Transverse colon (tissue), 4 donors: ENCODE measurements at regions not wholly inside any gene's neighbourhood (a gene's known extent, or its start where the extent isn't known, plus 50 kb on each side); places are given as distances from the start of the nearest gene placed in this dataset.

Source experiments
- DNase-seq: peaks from one replicate; pipeline ENCODE4 v3.0.0-alpha.2; 2019
- H3K27ac ChIP-seq, 4 donors: fragments of 200-600 bp; sonication (generic); 2 replicates each; pipeline ENCODE4 v1.5.1; 2016 to 2018; ENCODE audit warnings: inconsistent platforms in 4 of 4
- H3K27me3 ChIP-seq: fragments of 200-600 bp; sonication (generic); 2 replicates; pipeline ENCODE4 v1.5.1; 2017; ENCODE audit warnings: inconsistent platforms
- H3K36me3 ChIP-seq, 4 donors: fragments of 200-600 bp; sonication (generic); 2 replicates each; pipeline ENCODE4 v1.5.1; 2017 to 2019; ENCODE audit warnings: inconsistent platforms in 4 of 4
- H3K4me1 ChIP-seq, 4 donors: fragments of 200-600 bp; sonication (generic); 2 replicates each; pipeline ENCODE4 v1.5.1; 2017 to 2020; ENCODE audit warnings: inconsistent platforms in 4 of 4
- H3K4me3 ChIP-seq, 4 donors: fragments of 200-600 bp; sonication (generic); 1 replicate in 1 of 4; 2 replicates in 3 of 4; pipeline versions ENCODE4 v1.5.1 to v1.6.1; 2017 to 2019; ENCODE audit warnings: inconsistent platforms in 4 of 4
- H3K9me3 ChIP-seq, 2 donors: fragments of 200-600 bp; sonication (generic); 2 replicates each; pipeline ENCODE4 v1.5.1; 2017 to 2019; ENCODE audit warnings: inconsistent platforms in 2 of 2
- CTCF ChIP-seq, 5 experiments: fragments of 200-600 bp in 3 of 5; fragments of 450-650 bp in 2 of 5; sonication (generic) in 3 of 5; IDR thresholded peaks; 1 replicate in 2 of 5; 2 replicates in 3 of 5; pipeline ENCODE4 v1.5.1; 2016 to 2017; ENCODE audit warnings: antibody characterized with exemption in 5 of 5, inconsistent platforms in 3 of 5, mild to moderate bottlenecking in 2 of 5, moderate library complexity in 1 of 5
- EP300 ChIP-seq: sonication (generic); formaldehyde crosslinking; IDR thresholded peaks from one replicate; pipeline ENCODE4 v1.6.1; 2017; ENCODE audit warnings: antibody characterized with exemption, low read depth
- POLR2A ChIP-seq: fragments of 450-650 bp; IDR thresholded peaks from one replicate; pipeline ENCODE4 v1.6.1; 2016; ENCODE audit warnings: antibody characterized with exemption, mild to moderate bottlenecking, moderate library complexity
- POLR2AphosphoS5 ChIP-seq, 3 donors: sonication (generic); formaldehyde crosslinking; IDR thresholded peaks; one replicate each; pipeline ENCODE4 v1.6.1; 2016; ENCODE audit warnings: antibody characterized with exemption in 3 of 3
- WGBS, 2 donors: methylation state at CpG; one replicate each; pipeline ENCODE4 v1.1.5; 2018; ENCODE audit warnings: low coverage in 1 of 2; 5-methylcytosine and 5-hydroxymethylcytosine counted together
- in situ Hi-C, 4 donors: fragments of 200-750 bp; cut with MboI; loops; one replicate each; pipeline versions ENCODE4 v1.15.0 to v1.15.1; 2017; ENCODE audit warnings: low sequenced_read_pairs in 3 of 4, low pct_ligation_motif_present in 1 of 4, low pct_unique_long_range_greater_than_20kb in 1 of 4
- intact Hi-C: fragments of 100-400 bp; cut with DNase I; formaldehyde crosslinking; loops from one replicate; pipeline ENCODE4 v1.15.1; 2023; ENCODE audit warnings: low total_unique reads

GRCh38 chr10:36157486-36157885, 515.4 kb upstream of the FZD8 start:
- DNase-seq, result no peak
- Histone ChIP-seq H3K27ac (no peak overlapping the region), H3K4me3 (no peak overlapping the region), H3K4me1 (no peaks in the 10 kb centered on the region), H3K36me3 (no peaks in the 10 kb centered on the region), H3K9me3 (no peaks in the 10 kb centered on the region), H3K27me3 (no peaks in the 10 kb centered on the region)
- 67 to 68% methylated on average over 3 of the region's 3 CpGs for WGBS, 2 donors
- intact Hi-C loops (no loop called here), in situ Hi-C loops (loop anchor here in 1 of 4 donors (25.0 kb wide), 1 partner anchor 520 kb away; the partner anchor contains the start of gene FZD8)
- TF ChIP-seq POLR2AphosphoS5 (IDR thresholded peaks at IDR 0.05), result no peak
- no peak for TF ChIP-seq EP300
- no peak for TF ChIP-seq POLR2A
- no peak for TF ChIP-seq CTCF (IDR thresholded peaks at IDR 0.05)

GRCh38 chr10:36148207-36148606, 506.1 kb upstream of the FZD8 start:
- H3K36me3 ChIP-seq, result no peaks in the 10 kb centered on the region
- DNase-seq, result no peak
- in situ Hi-C loops (no loop called here), intact Hi-C loops (no loop called here)
- WGBS, 2 donors, result 74 to 80% methylated on average over 1 of the region's 1 CpG
- H3K9me3 ChIP-seq, result peaks cover 0 to 6% of the 10 kb centered on the region in 2 donors
- H3K27me3 ChIP-seq, result no peaks in the 10 kb centered on the region
- no peak overlapping the region for H3K27ac ChIP-seq
- no peak overlapping the region for H3K4me3 ChIP-seq
- no peak for TF ChIP-seq POLR2AphosphoS5 (IDR thresholded peaks at IDR 0.05)
- TF ChIP-seq EP300, result no peak
- TF ChIP-seq POLR2A, result no peak
- TF ChIP-seq CTCF (IDR thresholded peaks at IDR 0.05), result no peak
- H3K4me1 ChIP-seq, result no peaks in the 10 kb centered on the region

- no peak overlapping the region for H3K4me3 ChIP-seq
- TF ChIP-seq CTCF (IDR thresholded peaks at IDR 0.05) (no peak), POLR2AphosphoS5 (IDR thresholded peaks at IDR 0.05) (no peak), EP300 (no peak), POLR2A (no peak)
- in situ Hi-C loops (no loop called here), intact Hi-C loops (no loop called here)
- peaks cover 0 to 6% of the 10 kb centered on the region in 2 donors for H3K9me3 ChIP-seq
- no peaks in the 10 kb centered on the region for H3K4me1 ChIP-seq
- no peaks in the 10 kb centered on the region for H3K27me3 ChIP-seq
- DNase-seq, result no peak
- H3K36me3 ChIP-seq, result no peaks in the 10 kb centered on the region
- no peak overlapping the region for H3K27ac ChIP-seq
Observed at GRCh38 chr10:36147529-36147928, 505.4 kb upstream of the FZD8 start.

GRCh38 chr10:36141856-36142560, 499.9 kb upstream of the FZD8 start:
- no peaks in the 10 kb centered on the region for H3K27me3 ChIP-seq
- intact Hi-C loops (no loop called here), in situ Hi-C loops (no loop called here)
- H3K9me3 ChIP-seq, result no peaks in the 10 kb centered on the region
- no peak for DNase-seq
- TF ChIP-seq CTCF (IDR thresholded peaks at IDR 0.05) (no peak), EP300 (no peak), POLR2A (no peak), POLR2AphosphoS5 (IDR thresholded peaks at IDR 0.05) (no peak)
- H3K4me3 ChIP-seq, result no peak overlapping the region
- H3K36me3 ChIP-seq, result no peaks in the 10 kb centered on the region
- WGBS, 2 donors, result 72 to 74% methylated on average over 6 to 7 of the region's 7 CpGs
- H3K4me1 ChIP-seq, result no peaks in the 10 kb centered on the region
- no peak overlapping the region for H3K27ac ChIP-seq
